ENCODE measurements at regions not wholly inside any gene's neighbourhood (a gene's known extent, or its start where the extent isn't known, plus 50 kb on each side); places are given as distances from the start of the nearest gene placed in this dataset.

DNA sequence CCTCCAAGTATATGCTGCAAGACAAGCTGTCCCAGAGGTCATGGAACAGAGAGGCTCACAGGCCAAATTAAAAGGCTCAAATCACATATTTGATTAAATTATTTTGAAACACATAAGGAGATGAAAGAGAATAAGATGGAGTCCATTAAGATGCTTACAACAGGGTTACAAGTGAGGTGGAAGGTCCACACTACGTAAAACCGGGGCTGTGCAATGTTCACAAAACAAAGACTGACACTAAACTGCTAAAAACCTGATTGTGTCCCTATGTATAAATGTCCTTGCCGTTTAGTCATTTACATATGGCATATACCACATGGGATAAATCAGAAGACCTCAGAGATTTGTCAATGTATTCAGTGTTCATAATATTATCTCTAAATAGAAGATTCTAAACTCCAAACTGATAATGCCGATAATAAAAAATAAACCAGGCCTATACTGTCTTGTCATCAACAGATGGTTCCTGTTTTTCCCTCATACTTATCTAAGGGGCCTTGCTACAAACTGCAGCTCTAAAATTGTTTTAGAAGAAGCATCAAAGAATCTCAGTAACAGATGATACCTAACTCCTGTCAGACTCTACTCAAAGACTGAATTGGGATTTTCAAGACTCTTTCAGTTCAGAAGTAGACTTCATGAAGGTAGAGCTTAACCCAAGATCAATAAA lies 51.8 kb upstream of the RIPOR2 start:
- DNase-seq, result no peak

- peak in 1 of 2 experiments; percentile 10 for DNase-seq
Measured at GRCh38 chr6:24988562-24988961, 52.8 kb upstream of the RIPOR2 start.

GRCh38 chr6:24990236-24990845 lies 54.6 kb upstream of the RIPOR2 start:
- no peak for DNase-seq

DNA sequence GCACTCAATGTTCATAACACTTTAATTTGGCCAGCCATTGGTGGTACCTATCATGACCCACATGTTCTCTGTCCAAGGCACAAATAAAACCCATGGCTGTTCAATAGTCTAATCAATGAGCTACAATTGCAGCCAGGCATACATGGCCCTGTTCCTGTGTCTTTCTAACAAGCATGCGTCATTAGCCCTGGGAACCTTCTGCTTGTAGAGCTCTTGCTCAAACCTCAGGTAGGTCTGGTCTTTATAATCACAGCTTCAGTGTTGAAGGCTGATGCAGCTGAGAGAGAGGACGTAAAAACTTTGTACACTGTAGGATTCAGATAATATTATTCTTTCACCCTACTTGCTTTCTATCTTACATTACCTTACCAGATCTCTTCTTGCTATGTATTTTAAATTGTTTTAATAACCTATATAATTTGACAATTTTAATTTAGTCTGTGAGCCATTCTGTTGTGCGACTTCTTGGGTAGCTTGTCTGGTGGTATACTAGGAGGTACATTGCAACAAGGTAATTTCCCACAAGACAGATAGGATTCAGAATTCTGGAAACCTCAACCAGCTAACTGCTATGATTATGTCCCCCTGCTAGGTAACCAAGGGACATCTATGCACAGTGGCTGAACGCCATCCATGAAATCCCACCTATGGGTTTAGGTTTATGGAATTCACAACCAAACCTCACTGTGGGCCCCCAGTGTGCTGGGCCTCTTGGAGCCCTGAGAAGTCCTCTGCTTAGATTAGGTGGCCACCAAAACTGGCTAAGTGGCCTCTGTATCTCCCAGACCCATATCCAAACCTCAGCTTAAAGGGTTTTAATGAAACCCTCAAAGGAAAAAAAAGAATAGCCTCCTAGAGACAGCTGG lies 55.4 kb upstream of the RIPOR2 start:
- no peak for DNase-seq

GRCh38 chr6:24991810-24992467 lies 56.2 kb upstream of the RIPOR2 start:
- DNase-seq, result peak; percentile 26 to 76

DNA sequence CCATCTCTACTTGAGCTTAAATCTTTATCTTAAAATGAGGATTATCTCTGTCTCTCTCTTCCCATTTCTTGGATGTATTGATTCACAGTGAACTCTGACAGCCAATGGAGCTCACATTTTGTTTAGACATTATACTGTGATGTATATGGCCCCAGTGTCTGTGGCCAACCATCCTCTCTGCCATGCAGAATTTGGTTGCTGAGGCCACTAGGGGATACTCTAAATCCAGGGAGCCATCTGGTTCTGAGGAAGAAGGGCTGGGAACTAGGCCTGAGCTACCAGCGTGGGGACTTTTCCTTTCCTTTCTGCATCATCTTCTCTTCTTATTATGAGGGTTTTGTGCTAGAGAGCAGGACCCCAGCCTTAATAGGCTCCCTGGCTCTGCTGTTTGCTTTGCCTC lies 59.1 kb upstream of the RIPOR2 start:
- no peak for DNase-seq

DNA sequence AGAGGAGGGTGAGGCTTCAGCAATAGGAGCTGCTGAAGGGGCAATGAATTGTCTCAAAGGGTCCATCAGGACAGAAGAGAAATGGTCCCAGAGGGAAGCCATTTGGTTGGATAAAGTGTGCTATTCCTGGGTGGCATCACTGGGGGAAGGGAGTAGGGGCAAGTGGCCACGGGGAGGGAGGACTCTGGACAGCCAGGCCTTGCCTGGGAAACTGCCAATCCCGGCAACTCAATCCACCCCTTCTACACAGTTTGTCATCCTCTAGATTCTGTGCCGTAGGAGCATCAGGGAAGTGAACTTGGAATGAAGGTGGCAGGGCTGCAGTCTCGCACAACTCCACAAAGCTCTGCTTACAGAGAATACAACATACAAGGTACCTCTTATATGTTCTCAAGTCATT lies 59.5 kb upstream of the RIPOR2 start:
- DNase-seq, result no peak

- DNase-seq, result no peak
Measured at GRCh38 chr6:24996269-24996836, 60.6 kb upstream of the RIPOR2 start.

GRCh38 chr6:24997231-24997630 lies 61.5 kb upstream of the RIPOR2 start:
- no peak for DNase-seq

DNA sequence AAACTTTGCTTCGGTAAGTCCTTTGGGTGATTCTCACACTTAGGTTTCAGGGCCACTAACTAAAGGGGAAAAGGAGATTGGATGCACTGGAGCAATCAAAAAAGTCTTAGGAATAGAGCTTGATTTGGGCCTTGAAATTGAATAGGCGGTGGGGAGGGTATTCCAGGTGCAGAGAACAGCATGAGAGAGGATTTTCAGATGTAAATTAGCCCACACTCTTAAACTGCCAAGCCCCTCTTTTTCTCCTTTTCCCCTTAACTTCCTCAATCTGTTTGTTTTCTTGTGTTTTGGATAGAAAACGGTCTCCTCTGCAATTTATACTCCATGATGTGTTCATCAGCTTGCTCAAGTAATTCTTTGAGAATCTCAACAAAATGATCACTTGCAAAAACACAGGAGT lies 62.1 kb upstream of the RIPOR2 start:
- no peak for DNase-seq

DNA sequence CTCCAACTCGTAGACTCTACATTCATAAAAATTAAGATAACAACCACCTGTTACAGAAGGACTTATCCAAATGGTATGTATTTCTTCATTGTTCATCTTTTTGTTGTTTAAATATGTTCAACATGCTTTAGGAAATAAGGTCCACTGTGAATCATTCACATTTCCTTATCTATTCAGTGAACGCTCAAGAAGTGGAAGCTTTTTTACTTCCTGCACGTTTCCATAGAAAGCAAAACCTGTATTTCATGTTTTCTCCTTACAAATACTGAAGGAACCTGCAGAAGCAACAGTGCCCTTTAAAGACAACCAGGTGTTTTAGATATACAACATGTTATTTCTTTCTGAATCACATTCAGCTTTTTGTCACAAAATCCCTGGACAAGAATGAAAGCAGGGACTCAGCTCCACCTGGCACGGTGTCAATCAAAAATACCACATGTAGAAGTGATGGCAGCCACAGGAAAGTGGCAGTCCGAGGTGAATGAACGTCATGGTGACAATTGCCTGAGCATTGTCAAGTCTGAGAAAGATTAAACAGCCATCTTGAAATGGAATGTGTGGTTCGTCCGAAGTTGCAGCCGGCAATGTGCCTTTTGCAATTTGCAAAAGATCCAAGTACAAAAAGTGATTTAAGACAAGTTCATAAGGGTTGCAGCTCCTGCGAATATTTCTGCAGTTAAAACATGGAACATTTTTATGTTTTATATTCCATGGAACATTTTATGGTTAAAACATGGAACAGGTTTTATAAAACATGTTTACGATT lies 66.7 kb upstream of the RIPOR2 start:
- no peak for DNase-seq

GRCh38 chr6:25004357-25004756 lies 68.6 kb upstream of the RIPOR2 start:
- no peak for DNase-seq

- DNase-seq, result no peak
Measured at GRCh38 chr6:25005010-25005409, 69.2 kb upstream of the RIPOR2 start.

GRCh38 chr6:25006075-25006474 lies 70.3 kb upstream of the RIPOR2 start:
- no peak for DNase-seq

DNA sequence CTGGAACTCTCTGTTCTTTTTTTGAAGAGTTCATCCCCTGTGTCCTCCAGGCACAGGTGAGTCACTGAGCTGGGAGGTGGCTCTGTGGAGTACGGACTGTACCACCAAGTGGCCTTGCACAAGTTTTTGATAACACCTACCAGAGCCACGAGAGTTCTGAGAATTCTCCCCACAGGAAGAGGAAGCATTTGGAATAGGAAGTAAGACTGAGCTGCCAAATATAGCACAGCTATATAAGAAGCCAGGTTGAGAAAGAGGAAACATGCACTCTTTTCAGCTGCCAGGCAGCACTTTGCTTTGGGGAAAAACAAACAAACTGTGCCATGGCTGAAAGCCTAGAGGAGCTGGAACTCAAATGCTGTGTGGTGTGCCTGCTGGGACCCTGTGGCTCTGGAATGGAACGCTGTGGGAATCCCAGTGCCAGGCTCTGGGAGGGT lies 70.8 kb upstream of the RIPOR2 start:
- DNase-seq, result peak; percentile 24 to 66

- DNase-seq, result no peak
Measured at GRCh38 chr6:25007269-25007699, 71.5 kb upstream of the RIPOR2 start.

DNA sequence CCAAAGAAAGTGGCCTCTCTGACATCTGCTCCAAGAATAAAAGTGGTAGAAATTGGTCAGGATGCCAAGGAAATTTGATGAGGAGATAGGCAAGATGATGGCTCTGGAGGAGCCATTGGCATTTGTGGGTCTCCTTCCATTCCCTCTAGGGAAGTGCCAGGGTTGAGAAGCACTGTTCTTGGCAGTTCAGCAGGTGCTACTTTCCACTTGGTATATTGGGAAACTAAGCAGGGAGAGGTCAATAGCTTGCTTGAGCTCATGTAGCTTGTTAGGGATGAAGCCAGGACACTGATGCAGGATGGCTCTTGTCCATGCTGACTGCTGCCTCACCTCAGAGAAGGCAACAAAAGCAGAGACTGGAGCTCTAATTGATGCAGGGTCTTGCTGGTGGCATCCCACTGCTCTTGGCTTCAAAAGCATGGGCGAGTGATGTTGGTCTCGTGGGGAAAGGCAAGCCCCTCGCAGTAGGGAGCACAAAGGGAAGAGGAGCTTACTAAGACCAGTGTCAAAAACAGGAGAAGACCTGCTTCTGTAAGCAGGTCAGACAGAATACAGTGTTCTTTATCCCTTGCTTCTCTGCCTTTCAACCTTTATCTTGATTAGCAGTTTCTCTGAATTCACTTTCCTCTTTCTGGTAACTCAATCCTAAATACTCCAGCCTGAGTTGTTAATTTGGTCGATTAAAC lies 73.1 kb upstream of the RIPOR2 start:
- no peak for DNase-seq

- DNase-seq, result no peak
Measured at GRCh38 chr6:25009393-25009710, 73.6 kb upstream of the RIPOR2 start.

- DNase-seq, result no peak
Measured at GRCh38 chr6:25010176-25010575, 74.4 kb upstream of the RIPOR2 start.

DNA sequence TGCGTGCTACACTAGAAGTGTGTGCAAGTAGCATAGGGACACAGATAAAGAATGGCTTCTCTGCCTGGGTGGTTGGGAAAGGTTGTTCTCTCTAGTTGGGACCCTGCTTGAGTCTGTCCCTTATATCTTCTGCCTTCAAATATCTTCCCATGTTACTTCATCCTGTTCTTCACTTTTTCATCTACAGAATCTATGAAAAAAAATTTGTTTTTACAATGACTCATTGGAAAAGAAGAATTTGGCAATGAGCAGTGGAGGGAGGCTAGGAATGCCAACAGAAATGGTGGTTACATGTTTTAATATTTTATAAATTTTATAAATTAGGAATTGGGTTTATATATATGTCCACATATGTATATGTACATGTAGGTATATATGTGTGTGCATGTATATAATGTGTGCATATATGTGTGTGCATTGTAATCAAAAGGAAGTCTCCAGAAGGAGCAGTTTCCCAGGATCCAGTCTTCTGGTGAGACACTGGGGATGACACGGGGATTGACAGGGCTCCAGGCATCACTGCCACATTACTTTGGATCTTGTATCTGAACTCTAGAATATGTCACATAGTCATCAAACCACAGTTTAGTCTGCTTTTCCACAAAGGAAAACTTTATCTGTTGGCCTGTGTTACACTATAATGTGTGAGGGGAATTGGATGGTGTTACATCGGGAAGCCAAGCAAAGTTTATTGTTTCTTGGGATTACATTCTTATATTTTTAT lies 75.3 kb upstream of the RIPOR2 start:
- DNase-seq, result no peak

- no peak for DNase-seq
Measured at GRCh38 chr6:25012657-25013056, 76.9 kb upstream of the RIPOR2 start.
